NCI-H69 (cell line): ENCODE measurements at regions not wholly inside any gene's neighbourhood (a gene's known extent, or its start where the extent isn't known, plus 50 kb on each side); places are given as distances from the start of the nearest gene placed in this dataset.
A peak's percentile ranks its signal among the peaks of the same experiment; 100 is the strongest.
"Not testable (repeated sequence)": the region's sequence is repeated elsewhere in the genome, so short reads cannot be mapped to it uniquely, and the experiment has no call there.

Experiments
- DNase-seq: peaks from one replicate; lab custom pipeline; 2025; lab: John Stamatoyannopoulos, UW

- DNase-seq: not testable (repeated sequence)
Measured at GRCh38 chr20:55074266-55074840, 599.0 kb downstream of the DOK5 start.

GRCh38 chr20:55070001-55070400, 594.6 kb downstream of the DOK5 start:
- DNase-seq: peak; percentile 37

- DNase-seq: no peak
Measured at GRCh38 chr20:55067158-55067825, 591.9 kb downstream of the DOK5 start.

- no peak for DNase-seq
Measured at GRCh38 chr20:55058938-55059337, 583.5 kb downstream of the DOK5 start.

GRCh38 chr20:55057779-55058415, 582.5 kb downstream of the DOK5 start:
- DNase-seq: peak; percentile 10

GRCh38 chr20:55054453-55054852, 579.1 kb downstream of the DOK5 start:
- DNase-seq: no peak

- no peak for DNase-seq
Measured at GRCh38 chr20:55053389-55053788, 578.0 kb downstream of the DOK5 start.

- no peak for DNase-seq
Measured at GRCh38 chr20:55052459-55052858, 577.1 kb downstream of the DOK5 start.

- DNase-seq: peak; percentile 1
Measured at GRCh38 chr20:55038684-55039083, 563.3 kb downstream of the DOK5 start.

GRCh38 chr20:55031971-55032370, 556.6 kb downstream of the DOK5 start:
- no peak for DNase-seq

- DNase-seq: peak; percentile 27
Measured at GRCh38 chr20:55014766-55015165, 539.4 kb downstream of the DOK5 start.

GRCh38 chr20:55010761-55011160, 535.4 kb downstream of the DOK5 start:
- DNase-seq: no peak

GRCh38 chr20:55009066-55009465, 533.7 kb downstream of the DOK5 start:
- DNase-seq: peak; percentile 91

GRCh38 chr20:55004044-55004443, 528.7 kb downstream of the DOK5 start:
- DNase-seq: peak; percentile 27

- DNase-seq: peak; percentile 13
Measured at GRCh38 chr20:54995553-54995952, 520.2 kb downstream of the DOK5 start.

- DNase-seq: peak; percentile 24
Measured at GRCh38 chr20:54995011-54995410, 519.6 kb downstream of the DOK5 start.

- no peak for DNase-seq
Measured at GRCh38 chr20:54985091-54985490, 509.7 kb downstream of the DOK5 start.

- no peak for DNase-seq
Measured at GRCh38 chr20:54984104-54984448, 508.7 kb downstream of the DOK5 start.

GRCh38 chr20:54983394-54984103, 508.2 kb downstream of the DOK5 start:
- not testable (repeated sequence) for DNase-seq

- DNase-seq: no peak
Measured at GRCh38 chr20:54981175-54981574, 505.8 kb downstream of the DOK5 start.

GRCh38 chr20:54980103-54980960, 504.9 kb downstream of the DOK5 start:
- DNase-seq: peak; percentile 67

- peak; percentile 10 for DNase-seq
Measured at GRCh38 chr20:54950304-54950703, 474.9 kb downstream of the DOK5 start.
